Hepatocyte (in vitro differentiated cells): ENCODE measurements at regions not wholly inside any gene's neighbourhood (a gene's known extent, or its start where the extent isn't known, plus 50 kb on each side); places are given as distances from the start of the nearest gene placed in this dataset.

ENCODE experiments used
- DNase-seq: peaks from one replicate; pipeline ENCODE4 v3.0.0-alpha.2; 2016; ENCODE audit warnings: low spot score
- H2AFZ ChIP-seq: fragments of 200-600 bp; sonication (generic); 2 replicates; pipeline ENCODE4 v1.6.0; 2016; ENCODE audit warnings: antibody characterized with exemption, mild to moderate bottlenecking
- H3K27ac ChIP-seq: fragments of 200-600 bp; sonication (generic); 2 replicates; pipeline ENCODE4 v1.5.1; 2016; ENCODE audit warnings: mild to moderate bottlenecking
- H3K27me3 ChIP-seq: fragments of 200-600 bp; sonication (generic); 2 replicates; pipeline ENCODE4 v1.6.1; 2016
- H3K36me3 ChIP-seq: fragments of 200-600 bp; sonication (generic); replicated peaks from 2 replicates; pipeline ENCODE4 v1.5.1; 2016; ENCODE audit warnings: low read depth; ENCODE audit not compliant: insufficient read depth
- H3K4me1 ChIP-seq: fragments of 200-600 bp; sonication (generic); 2 replicates; pipeline ENCODE4 v1.5.1; 2016; ENCODE audit warnings: mild to moderate bottlenecking, moderate library complexity; ENCODE audit not compliant: insufficient read depth
- H3K4me2 ChIP-seq: fragments of 200-600 bp; sonication (generic); 2 replicates; pipeline ENCODE4 v1.6.0; 2016
- H3K4me3 ChIP-seq: fragments of 200-600 bp; sonication (generic); 2 replicates; pipeline ENCODE4 v1.5.1; 2016; ENCODE audit warnings: mild to moderate bottlenecking
- H3K79me2 ChIP-seq: fragments of 200-600 bp; sonication (generic); 2 replicates; pipeline ENCODE4 v1.6.0; 2017; ENCODE audit warnings: mild to moderate bottlenecking
- H3K9me2 ChIP-seq: fragments of 200-600 bp; sonication (generic); replicated peaks from 2 replicates; pipeline ENCODE4 v1.6.0; 2017; ENCODE audit warnings: mild to moderate bottlenecking; ENCODE audit not compliant: insufficient read depth
- H3K9me3 ChIP-seq: fragments of 200-600 bp; sonication (generic); 2 replicates; pipeline ENCODE4 v1.5.1; 2016; ENCODE audit warnings: low read depth, mild to moderate bottlenecking
- H4K20me1 ChIP-seq: fragments of 200-600 bp; sonication (generic); 2 replicates; pipeline ENCODE4 v1.6.0; 2016; ENCODE audit warnings: mild to moderate bottlenecking; ENCODE audit not compliant: insufficient read depth, poor library complexity, severe bottlenecking
- CTCF ChIP-seq: fragments of 200-600 bp; sonication (generic); IDR thresholded peaks from 2 replicates; pipeline ENCODE4 v1.5.1; 2016; ENCODE audit warnings: antibody characterized with exemption, mild to moderate bottlenecking; ENCODE audit not compliant: poor library complexity
- EZH2 ChIP-seq: fragments of 200-600 bp; sonication (generic); IDR thresholded peaks from 2 replicates; pipeline ENCODE4 v1.6.1; 2016; ENCODE audit warnings: antibody characterized with exemption, mild to moderate bottlenecking, borderline replicate concordance
- EZH2phosphoT487 ChIP-seq: fragments of 200-600 bp; sonication (generic); IDR thresholded peaks from one replicate; pipeline ENCODE4 v1.6.1; 2018; ENCODE audit warnings: antibody characterized with exemption, mild to moderate bottlenecking, low read depth, moderate library complexity; ENCODE audit not compliant: unreplicated experiment, severe bottlenecking
- WGBS: methylation state at CpG from one replicate; pipeline ENCODE4 v1.1.6; 2016; ENCODE audit warnings: low lambda C conversion rate; ENCODE audit errors: missing lambda C conversion rate; 5-methylcytosine and 5-hydroxymethylcytosine counted together

- no peak overlapping the region for H2AFZ ChIP-seq
- H4K20me1 ChIP-seq: no peaks in the 10 kb centered on the region
- H3K9me2 ChIP-seq: no peaks in the 10 kb centered on the region
- no peaks in the 10 kb centered on the region for H3K9me3 ChIP-seq
- no peak overlapping the region for H3K4me3 ChIP-seq
- H3K4me1 ChIP-seq: no peaks in the 10 kb centered on the region
- 89% methylated on average over 5 of the region's 5 CpGs for WGBS
- H3K27me3 ChIP-seq: no peaks in the 10 kb centered on the region
- no peaks in the 10 kb centered on the region for H3K79me2 ChIP-seq
- H3K4me2 ChIP-seq: no peak overlapping the region
- no peaks in the 10 kb centered on the region for H3K36me3 ChIP-seq
- no peak overlapping the region for H3K27ac ChIP-seq
- DNase-seq: no peak
- TF ChIP-seq EZH2phosphoT487 (no peak), EZH2 (no peak), CTCF (no peak)
Observed at GRCh38 chr2:145168091-145168490, 648.2 kb upstream of the ZEB2 start.

GRCh38 chr2:145166731-145167302, 646.9 kb upstream of the ZEB2 start:
- H3K4me3 ChIP-seq: no peak overlapping the region
- no peaks in the 10 kb centered on the region for H3K4me1 ChIP-seq

GRCh38 chr2:145161656-145162055, 641.7 kb upstream of the ZEB2 start:
- 88% methylated on average over 2 of the region's 2 CpGs for WGBS
- H3K9me2 ChIP-seq: no peaks in the 10 kb centered on the region

More at GRCh38 chr2:145166731-145167302, 646.9 kb upstream of the ZEB2 start:
- H3K36me3 ChIP-seq: no peaks in the 10 kb centered on the region
- no peak for DNase-seq
- no peak overlapping the region for H3K4me2 ChIP-seq
- H3K27me3 ChIP-seq: no peaks in the 10 kb centered on the region
- H3K9me3 ChIP-seq: no peaks in the 10 kb centered on the region
- H3K79me2 ChIP-seq: no peaks in the 10 kb centered on the region
- H4K20me1 ChIP-seq: no peaks in the 10 kb centered on the region
- no peak overlapping the region for H3K27ac ChIP-seq
- TF ChIP-seq CTCF (no peak), EZH2phosphoT487 (no peak), EZH2 (no peak)
- no peak overlapping the region for H2AFZ ChIP-seq
- H3K9me2 ChIP-seq: no peaks in the 10 kb centered on the region

More at GRCh38 chr2:145161656-145162055, 641.7 kb upstream of the ZEB2 start:
- Histone ChIP-seq H3K79me2 (no peaks in the 10 kb centered on the region), H3K36me3 (no peaks in the 10 kb centered on the region), H3K9me3 (no peaks in the 10 kb centered on the region), H3K27me3 (no peaks in the 10 kb centered on the region), H3K27ac (no peak overlapping the region), H3K4me1 (no peaks in the 10 kb centered on the region), H3K4me3 (no peak overlapping the region), H2AFZ (no peak overlapping the region), H4K20me1 (no peaks in the 10 kb centered on the region), H3K4me2 (no peak overlapping the region)
- TF ChIP-seq EZH2phosphoT487: no peak
- no peak for TF ChIP-seq EZH2
- no peak for TF ChIP-seq CTCF
- no peak for DNase-seq
